ENCODE measurements at regions not wholly inside any gene's neighbourhood (a gene's known extent, or its start where the extent isn't known, plus 50 kb on each side); places are given as distances from the start of the nearest gene placed in this dataset.

- no peak for TF ChIP-seq CTCF (conservative IDR thresholded peaks at IDR 0.05; ENCODE audit: low read depth, low read length)
- no peak for DNase-seq (ENCODE audit: low read depth)
- no peak overlapping the region for H3K4me3 ChIP-seq (ENCODE audit: low read depth, low read length)
Observed at GRCh38 chr6:92188016-92188415, 1231.3 kb downstream of the EPHA7 start.

- no peak for DNase-seq (ENCODE audit: low read depth)
- TF ChIP-seq CTCF (conservative IDR thresholded peaks at IDR 0.05; ENCODE audit: low read depth, low read length): no peak
- no peak overlapping the region for H3K4me3 ChIP-seq (ENCODE audit: low read depth, low read length)
Observed at GRCh38 chr6:92184933-92185332, 1234.4 kb downstream of the EPHA7 start.

DNA sequence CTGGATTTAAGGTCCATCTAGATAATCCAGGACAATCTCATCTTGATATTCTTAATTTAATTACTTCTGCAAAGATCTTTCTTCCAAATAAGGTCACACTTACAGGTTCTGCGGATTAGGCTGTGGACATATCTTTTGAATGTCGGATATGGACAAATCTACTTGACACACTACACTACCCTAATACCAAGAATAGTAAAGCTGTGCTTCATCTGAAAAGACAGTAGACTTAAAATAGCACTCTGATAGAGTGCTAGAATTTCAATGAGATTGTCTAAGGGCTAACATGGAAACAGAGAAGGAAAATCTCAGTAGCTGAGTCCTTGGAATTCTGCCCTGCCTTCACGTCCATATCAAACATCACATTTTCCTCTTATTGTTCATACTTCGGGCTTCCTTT is 1238.0 kb downstream of the EPHA7 start:
- H3K4me3 ChIP-seq (ENCODE audit: low read depth, low read length): no peak overlapping the region
- TF ChIP-seq CTCF (conservative IDR thresholded peaks at IDR 0.05; ENCODE audit: low read depth, low read length): no peak
- DNase-seq (ENCODE audit: low read depth): no peak

- no peak for DNase-seq (ENCODE audit: low read depth)
- H3K4me3 ChIP-seq (ENCODE audit: low read depth, low read length): no peak overlapping the region
- TF ChIP-seq CTCF (conservative IDR thresholded peaks at IDR 0.05; ENCODE audit: low read depth, low read length): no peak
Observed at GRCh38 chr6:92180090-92180489, 1239.3 kb downstream of the EPHA7 start.

DNA sequence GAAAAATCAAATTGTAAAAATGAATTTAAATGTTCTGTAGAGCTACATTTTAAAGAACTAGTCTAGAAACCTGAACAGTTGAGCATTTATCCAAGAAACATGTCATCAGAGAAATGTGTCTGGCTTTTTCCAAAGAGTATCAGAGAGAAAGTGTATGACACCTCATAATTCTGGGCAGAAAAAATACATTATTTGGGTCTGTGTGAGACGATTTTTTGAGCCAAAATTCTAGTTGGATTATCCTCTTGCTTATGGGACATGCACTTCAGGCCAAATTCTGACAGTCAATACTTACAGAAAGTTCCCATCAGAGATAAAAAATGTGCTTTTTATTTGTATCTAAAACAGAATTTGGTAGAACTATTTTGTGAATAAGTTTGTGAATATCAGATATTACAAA is 1242.7 kb downstream of the EPHA7 start:
- no peak for TF ChIP-seq CTCF (conservative IDR thresholded peaks at IDR 0.05; ENCODE audit: low read depth, low read length)
- DNase-seq (ENCODE audit: low read depth): no peak
- H3K4me3 ChIP-seq (ENCODE audit: low read depth, low read length): no peak overlapping the region

- no peak overlapping the region for H3K4me3 ChIP-seq (ENCODE audit: low read depth, low read length)
- no peak for DNase-seq (ENCODE audit: low read depth)
- TF ChIP-seq CTCF (conservative IDR thresholded peaks at IDR 0.05; ENCODE audit: low read depth, low read length): no peak
Observed at GRCh38 chr6:92174398-92175073, 1244.8 kb downstream of the EPHA7 start.

DNA sequence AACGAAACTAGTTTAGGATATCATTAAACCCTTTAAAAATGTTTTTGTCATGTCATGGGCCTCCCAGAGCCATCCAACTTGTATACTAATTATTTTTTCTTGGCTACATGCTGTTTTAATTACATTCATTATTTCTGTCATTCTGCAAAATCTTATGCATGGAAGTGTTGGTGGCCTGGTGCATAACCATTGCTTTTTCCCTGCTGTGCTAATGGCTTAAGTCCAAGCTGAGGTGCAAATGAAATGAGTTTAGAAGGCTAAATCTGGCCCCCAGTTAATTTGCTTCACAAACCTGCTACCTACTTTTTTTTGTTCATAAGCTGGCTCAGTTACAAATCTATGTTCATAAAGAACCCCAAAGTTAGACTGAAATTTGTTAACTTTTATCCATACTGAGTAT is 1249.9 kb downstream of the EPHA7 start:
- no peak for TF ChIP-seq CTCF (conservative IDR thresholded peaks at IDR 0.05; ENCODE audit: low read depth, low read length)

More for the DNA sequence above, 1249.9 kb downstream of the EPHA7 start:
- no peak overlapping the region for H3K4me3 ChIP-seq (ENCODE audit: low read depth, low read length)
- no peak for DNase-seq (ENCODE audit: low read depth)
